GM12891 (cell line): ENCODE measurements at regions not wholly inside any gene's neighbourhood (a gene's known extent, or its start where the extent isn't known, plus 50 kb on each side); places are given as distances from the start of the nearest gene placed in this dataset.

Experiments
- PAX5 ChIP-seq: IDR thresholded peaks from 2 replicates; pipeline ENCODE4 v1.6.1; 2011; ENCODE audit warnings: low read length, moderate library complexity, mild to moderate bottlenecking; ENCODE audit not compliant: insufficient read depth, severe bottlenecking
- POLR2A ChIP-seq: IDR thresholded peaks from 2 replicates; pipeline ENCODE4 v1.6.1; 2011; ENCODE audit warnings: low read depth, low read length, control low read depth
- POLR2AphosphoS5 ChIP-seq: IDR thresholded peaks from 2 replicates; pipeline ENCODE4 v1.6.1; 2011; ENCODE audit warnings: low read depth, low read length, control low read depth
- TAF1 ChIP-seq: IDR thresholded peaks from 2 replicates; pipeline ENCODE4 v1.6.1; 2011; ENCODE audit warnings: low read depth, low read length, control low read depth

DNA sequence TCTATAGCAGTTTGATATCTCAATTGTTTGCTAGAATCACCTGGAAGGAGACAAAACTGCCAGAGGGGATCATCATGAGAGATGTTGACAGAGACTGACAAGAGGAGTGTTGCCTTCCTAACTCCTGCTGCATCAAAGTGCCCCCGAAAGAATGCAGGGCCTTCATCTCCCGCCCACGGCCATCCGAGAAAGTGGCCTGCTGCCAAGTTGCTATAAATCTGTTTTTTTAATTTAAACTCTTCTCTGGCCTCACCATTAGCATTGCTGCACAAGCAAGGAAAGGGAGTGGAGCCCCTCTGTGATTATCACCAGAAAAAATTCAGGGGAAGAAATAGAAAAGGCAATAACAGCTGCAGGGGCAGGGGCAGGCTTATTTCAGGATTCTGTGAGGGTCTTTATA is 238.1 kb upstream of the EPHA4 start:
- TF ChIP-seq POLR2AphosphoS5 (no peak), POLR2A (no peak), TAF1 (no peak), PAX5 (no peak)
